ENCODE measurements at regions not wholly inside any gene's neighbourhood (a gene's known extent, or its start where the extent isn't known, plus 50 kb on each side); places are given as distances from the start of the nearest gene placed in this dataset.
"Not testable (repeated sequence)": the region's sequence is repeated elsewhere in the genome, so short reads cannot be mapped to it uniquely, and the experiment has no call there.

GRCh38 chr2:129201696-129202095 is 777.8 kb upstream of the RAB6C start (continued):
- TF ChIP-seq STAT6 (CRISPR knock-in tag; conservative IDR thresholded peaks at IDR 0.05; ENCODE audit: low read depth) = no peak
- TF ChIP-seq ZNF317 (CRISPR knock-in tag; IDR thresholded peaks at IDR 0.05; ENCODE audit: borderline replicate concordance, low read depth) = no peak

GRCh38 chr2:129203331-129203730 is 776.1 kb upstream of the RAB6C start:
- TF ChIP-seq SP1 (CRISPR knock-in tag; conservative IDR thresholded peaks at IDR 0.05) = no peak
- TF ChIP-seq, protein P1, sequence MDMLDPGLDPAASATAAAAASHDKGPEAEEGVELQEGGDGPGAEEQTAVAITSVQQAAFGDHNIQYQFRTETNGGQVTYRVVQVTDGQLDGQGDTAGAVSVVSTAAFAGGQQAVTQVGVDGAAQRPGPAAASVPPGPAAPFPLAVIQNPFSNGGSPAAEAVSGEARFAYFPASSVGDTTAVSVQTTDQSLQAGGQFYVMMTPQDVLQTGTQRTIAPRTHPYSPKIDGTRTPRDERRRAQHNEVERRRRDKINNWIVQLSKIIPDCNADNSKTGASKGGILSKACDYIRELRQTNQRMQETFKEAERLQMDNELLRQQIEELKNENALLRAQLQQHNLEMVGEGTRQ (CRISPR knock-in tag; IDR thresholded peaks at IDR 0.05) = no peak
- TF ChIP-seq CTCF (IDR thresholded peaks at IDR 0.05) = no peak
- TF ChIP-seq, protein P2, sequence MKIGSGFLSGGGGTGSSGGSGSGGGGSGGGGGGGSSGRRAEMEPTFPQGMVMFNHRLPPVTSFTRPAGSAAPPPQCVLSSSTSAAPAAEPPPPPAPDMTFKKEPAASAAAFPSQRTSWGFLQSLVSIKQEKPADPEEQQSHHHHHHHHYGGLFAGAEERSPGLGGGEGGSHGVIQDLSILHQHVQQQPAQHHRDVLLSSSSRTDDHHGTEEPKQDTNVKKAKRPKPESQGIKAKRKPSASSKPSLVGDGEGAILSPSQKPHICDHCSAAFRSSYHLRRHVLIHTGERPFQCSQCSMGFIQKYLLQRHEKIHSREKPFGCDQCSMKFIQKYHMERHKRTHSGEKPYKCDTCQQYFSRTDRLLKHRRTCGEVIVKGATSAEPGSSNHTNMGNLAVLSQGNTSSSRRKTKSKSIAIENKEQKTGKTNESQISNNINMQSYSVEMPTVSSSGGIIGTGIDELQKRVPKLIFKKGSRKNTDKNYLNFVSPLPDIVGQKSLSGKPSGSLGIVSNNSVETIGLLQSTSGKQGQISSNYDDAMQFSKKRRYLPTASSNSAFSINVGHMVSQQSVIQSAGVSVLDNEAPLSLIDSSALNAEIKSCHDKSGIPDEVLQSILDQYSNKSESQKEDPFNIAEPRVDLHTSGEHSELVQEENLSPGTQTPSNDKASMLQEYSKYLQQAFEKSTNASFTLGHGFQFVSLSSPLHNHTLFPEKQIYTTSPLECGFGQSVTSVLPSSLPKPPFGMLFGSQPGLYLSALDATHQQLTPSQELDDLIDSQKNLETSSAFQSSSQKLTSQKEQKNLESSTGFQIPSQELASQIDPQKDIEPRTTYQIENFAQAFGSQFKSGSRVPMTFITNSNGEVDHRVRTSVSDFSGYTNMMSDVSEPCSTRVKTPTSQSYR (CRISPR knock-in tag; IDR thresholded peaks at IDR 0.05) = no peak
- TF ChIP-seq MYBL2 (CRISPR knock-in tag; IDR thresholded peaks at IDR 0.05) = no peak
- no peak for TF ChIP-seq HMGA2 (CRISPR knock-in tag; IDR thresholded peaks at IDR 0.05)
- no peak for TF ChIP-seq IRF1 (CRISPR knock-in tag; IDR thresholded peaks at IDR 0.05)
- TF ChIP-seq, protein P3, sequence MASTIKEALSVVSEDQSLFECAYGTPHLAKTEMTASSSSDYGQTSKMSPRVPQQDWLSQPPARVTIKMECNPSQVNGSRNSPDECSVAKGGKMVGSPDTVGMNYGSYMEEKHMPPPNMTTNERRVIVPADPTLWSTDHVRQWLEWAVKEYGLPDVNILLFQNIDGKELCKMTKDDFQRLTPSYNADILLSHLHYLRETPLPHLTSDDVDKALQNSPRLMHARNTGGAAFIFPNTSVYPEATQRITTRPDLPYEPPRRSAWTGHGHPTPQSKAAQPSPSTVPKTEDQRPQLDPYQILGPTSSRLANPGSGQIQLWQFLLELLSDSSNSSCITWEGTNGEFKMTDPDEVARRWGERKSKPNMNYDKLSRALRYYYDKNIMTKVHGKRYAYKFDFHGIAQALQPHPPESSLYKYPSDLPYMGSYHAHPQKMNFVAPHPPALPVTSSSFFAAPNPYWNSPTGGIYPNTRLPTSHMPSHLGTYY (CRISPR knock-in tag; IDR thresholded peaks at IDR 0.05) = no peak
- TF ChIP-seq, protein P4, sequence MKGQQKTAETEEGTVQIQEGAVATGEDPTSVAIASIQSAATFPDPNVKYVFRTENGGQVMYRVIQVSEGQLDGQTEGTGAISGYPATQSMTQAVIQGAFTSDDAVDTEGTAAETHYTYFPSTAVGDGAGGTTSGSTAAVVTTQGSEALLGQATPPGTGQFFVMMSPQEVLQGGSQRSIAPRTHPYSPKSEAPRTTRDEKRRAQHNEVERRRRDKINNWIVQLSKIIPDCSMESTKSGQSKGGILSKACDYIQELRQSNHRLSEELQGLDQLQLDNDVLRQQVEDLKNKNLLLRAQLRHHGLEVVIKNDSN (CRISPR knock-in tag; IDR thresholded peaks at IDR 0.05) = no peak
- no peak for TF ChIP-seq PRRX2 (CRISPR knock-in tag; IDR thresholded peaks at IDR 0.05)
- TF ChIP-seq SMAD4 (CRISPR knock-in tag; IDR thresholded peaks at IDR 0.05) = no peak
- TF ChIP-seq ZNF671 (CRISPR knock-in tag; IDR thresholded peaks at IDR 0.05) = no peak
- TF ChIP-seq ZNF232 (CRISPR knock-in tag; IDR thresholded peaks at IDR 0.05) = no peak
- TF ChIP-seq AFF4 (CRISPR knock-in tag; IDR thresholded peaks at IDR 0.05; ENCODE audit: borderline replicate concordance) = no peak
- no peak for TF ChIP-seq CBFB (CRISPR knock-in tag; IDR thresholded peaks at IDR 0.05; ENCODE audit: low read depth)
- ChIA-PET CTCF (no interaction called here), POLR2A (no interaction called here)
- Mint-ChIP-seq H3K4me3 (no peak overlapping the region), H3K4me1 (peaks cover 2% of the 10 kb centered on the region), H3K36me3 (no peaks in the 10 kb centered on the region), H3K27ac (no peak overlapping the region), H3K9me3 (no peaks in the 10 kb centered on the region), H3K27me3 (ENCODE audit: low read depth) (no peaks in the 10 kb centered on the region)
- ATAC-seq = no peak
- DNase-seq (ENCODE audit: low spot score) = no peak

GRCh38 chr2:129204581-129204980 is 774.9 kb upstream of the RAB6C start:
- H3K4me3 Mint-ChIP-seq; H3K36me3 Mint-ChIP-seq; H3K4me1 Mint-ChIP-seq; POLR2A ChIA-PET; H3K27me3 Mint-ChIP-seq (ENCODE audit: low read depth); ATAC-seq; DNase-seq (ENCODE audit: low spot score); H3K27ac Mint-ChIP-seq; CTCF ChIA-PET; H3K9me3 Mint-ChIP-seq: not testable (repeated sequence)
